ENCODE measurements at regions not wholly inside any gene's neighbourhood (a gene's known extent, or its start where the extent isn't known, plus 50 kb on each side); places are given as distances from the start of the nearest gene placed in this dataset.
"Not testable (repeated sequence)": the region's sequence is repeated elsewhere in the genome, so short reads cannot be mapped to it uniquely, and the experiment has no call there.

DNA sequence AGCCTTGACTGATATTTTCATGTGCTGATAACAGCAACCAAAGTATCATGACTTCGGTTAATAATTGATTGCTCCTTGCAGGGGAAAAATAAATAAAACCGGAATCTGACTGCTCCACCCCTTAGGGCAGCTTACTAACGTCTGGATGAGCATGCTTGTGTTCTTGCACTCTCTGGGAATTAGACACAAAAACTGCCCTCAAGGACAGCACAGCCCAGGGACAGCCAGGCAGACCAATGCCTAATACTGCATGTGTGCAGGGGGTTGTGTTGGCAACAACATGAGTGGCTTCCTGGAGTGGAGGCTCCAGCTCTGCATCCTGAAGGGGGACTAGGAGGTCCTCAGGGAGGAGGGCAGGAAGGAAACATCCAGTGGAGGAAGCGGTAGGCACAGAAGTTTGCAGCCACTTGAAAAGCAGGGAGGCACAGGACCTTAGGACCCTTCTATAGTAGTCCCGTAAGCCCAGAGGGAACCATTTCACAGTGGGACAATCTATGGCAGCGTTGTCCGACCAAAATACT is 205.4 kb upstream of the IRF2BP2 start:
- not testable (repeated sequence) for H3K9ac ChIP-seq (ENCODE audit: low read length)

GRCh38 chr1:234814235-234814634 is 204.3 kb upstream of the IRF2BP2 start:
- H3K79me2 ChIP-seq (ENCODE audit: low read length); H3K9me3 ChIP-seq (ENCODE audit: low read length); H3K9ac ChIP-seq (ENCODE audit: low read length); H3K4me3 ChIP-seq (ENCODE audit: low read length); H3K4me1 ChIP-seq (ENCODE audit: low read length); H3K4me2 ChIP-seq (ENCODE audit: low read depth, low read length, poor library complexity, severe bottlenecking); H3K27me3 ChIP-seq (ENCODE audit: low read length); H3K9me2 ChIP-seq (replicated peaks; ENCODE audit: insufficient read depth, low read length); H3K27ac ChIP-seq (ENCODE audit: low read length); H4K20me1 ChIP-seq (ENCODE audit: insufficient read depth, low read depth, low read length); H2AFZ ChIP-seq (ENCODE audit: low read length); DNase-seq; H3K36me3 ChIP-seq (ENCODE audit: insufficient read depth, low read length): not testable (repeated sequence)

More for the DNA sequence above, 205.4 kb upstream of the IRF2BP2 start:
- not testable (repeated sequence) for H3K9me2 ChIP-seq (replicated peaks; ENCODE audit: insufficient read depth, low read length); H2AFZ ChIP-seq (ENCODE audit: low read length); H3K27ac ChIP-seq (ENCODE audit: low read length); H3K9me3 ChIP-seq (ENCODE audit: low read length); H3K4me1 ChIP-seq (ENCODE audit: low read length); H3K79me2 ChIP-seq (ENCODE audit: low read length); H3K27me3 ChIP-seq (ENCODE audit: low read length); H4K20me1 ChIP-seq (ENCODE audit: insufficient read depth, low read depth, low read length); H3K4me2 ChIP-seq (ENCODE audit: low read depth, low read length, poor library complexity, severe bottlenecking); H3K36me3 ChIP-seq (ENCODE audit: insufficient read depth, low read length); H3K4me3 ChIP-seq (ENCODE audit: low read length)
- DNase-seq: peak; percentile 32

DNA sequence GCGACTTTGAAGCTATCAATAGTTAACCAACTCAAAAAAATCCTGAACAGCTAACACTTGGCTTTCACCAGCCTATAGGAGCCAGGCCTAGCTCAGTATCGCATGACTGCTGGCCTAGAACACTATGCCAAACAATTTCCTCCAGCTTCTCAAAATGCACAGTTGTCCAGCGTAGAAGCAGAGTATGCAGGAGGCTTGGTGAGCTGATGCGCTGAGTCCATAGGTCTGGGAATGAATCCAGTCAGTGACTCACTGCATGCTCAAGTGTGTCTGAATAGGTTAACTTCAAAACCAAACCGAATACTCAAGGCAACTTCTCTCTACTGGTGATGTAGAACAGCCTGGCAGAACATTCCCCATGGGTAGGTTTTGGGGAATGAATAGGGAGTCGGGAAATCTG is 201.8 kb upstream of the IRF2BP2 start:
- H4K20me1 ChIP-seq (ENCODE audit: insufficient read depth, low read depth, low read length); H3K27ac ChIP-seq (ENCODE audit: low read length); DNase-seq; H3K9ac ChIP-seq (ENCODE audit: low read length); H3K79me2 ChIP-seq (ENCODE audit: low read length); H3K4me2 ChIP-seq (ENCODE audit: low read depth, low read length, poor library complexity, severe bottlenecking); H3K9me3 ChIP-seq (ENCODE audit: low read length); H3K36me3 ChIP-seq (ENCODE audit: insufficient read depth, low read length); H3K27me3 ChIP-seq (ENCODE audit: low read length); H3K4me3 ChIP-seq (ENCODE audit: low read length); H3K4me1 ChIP-seq (ENCODE audit: low read length); H3K9me2 ChIP-seq (replicated peaks; ENCODE audit: insufficient read depth, low read length); H2AFZ ChIP-seq (ENCODE audit: low read length): not testable (repeated sequence)

- not testable (repeated sequence) for H3K36me3 ChIP-seq (ENCODE audit: insufficient read depth, low read length); H3K9me3 ChIP-seq (ENCODE audit: low read length); H3K4me3 ChIP-seq (ENCODE audit: low read length); H3K4me1 ChIP-seq (ENCODE audit: low read length); H3K27me3 ChIP-seq (ENCODE audit: low read length); H4K20me1 ChIP-seq (ENCODE audit: insufficient read depth, low read depth, low read length); H3K27ac ChIP-seq (ENCODE audit: low read length); H3K79me2 ChIP-seq (ENCODE audit: low read length); H3K9me2 ChIP-seq (replicated peaks; ENCODE audit: insufficient read depth, low read length); H2AFZ ChIP-seq (ENCODE audit: low read length); H3K4me2 ChIP-seq (ENCODE audit: low read depth, low read length, poor library complexity, severe bottlenecking); H3K9ac ChIP-seq (ENCODE audit: low read length); DNase-seq
These were observed 200.7 kb upstream of the IRF2BP2 start for GRCh38 chr1:234810726-234811125.

DNA sequence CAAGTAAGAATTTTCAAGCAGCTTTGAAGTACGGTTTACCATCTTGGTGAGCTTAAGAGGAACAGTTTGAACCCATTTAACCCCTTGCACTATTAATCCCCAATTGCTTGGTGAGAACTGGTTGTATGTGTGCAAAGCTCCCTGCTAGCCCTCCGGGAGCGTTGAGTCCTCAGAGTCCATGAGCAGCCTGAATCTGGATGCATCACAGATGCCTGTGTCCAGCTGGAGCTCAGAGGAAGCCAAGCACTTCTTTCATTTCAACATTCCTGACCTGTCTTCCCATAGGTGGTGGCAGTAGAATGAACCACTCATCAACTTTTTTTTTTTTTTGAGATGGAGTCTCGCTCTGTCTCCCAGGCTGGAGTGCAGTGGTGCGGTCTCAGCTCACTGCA is 199.9 kb upstream of the IRF2BP2 start:
- H4K20me1 ChIP-seq (ENCODE audit: insufficient read depth, low read depth, low read length); H3K27me3 ChIP-seq (ENCODE audit: low read length); DNase-seq: not testable (repeated sequence)

DNA sequence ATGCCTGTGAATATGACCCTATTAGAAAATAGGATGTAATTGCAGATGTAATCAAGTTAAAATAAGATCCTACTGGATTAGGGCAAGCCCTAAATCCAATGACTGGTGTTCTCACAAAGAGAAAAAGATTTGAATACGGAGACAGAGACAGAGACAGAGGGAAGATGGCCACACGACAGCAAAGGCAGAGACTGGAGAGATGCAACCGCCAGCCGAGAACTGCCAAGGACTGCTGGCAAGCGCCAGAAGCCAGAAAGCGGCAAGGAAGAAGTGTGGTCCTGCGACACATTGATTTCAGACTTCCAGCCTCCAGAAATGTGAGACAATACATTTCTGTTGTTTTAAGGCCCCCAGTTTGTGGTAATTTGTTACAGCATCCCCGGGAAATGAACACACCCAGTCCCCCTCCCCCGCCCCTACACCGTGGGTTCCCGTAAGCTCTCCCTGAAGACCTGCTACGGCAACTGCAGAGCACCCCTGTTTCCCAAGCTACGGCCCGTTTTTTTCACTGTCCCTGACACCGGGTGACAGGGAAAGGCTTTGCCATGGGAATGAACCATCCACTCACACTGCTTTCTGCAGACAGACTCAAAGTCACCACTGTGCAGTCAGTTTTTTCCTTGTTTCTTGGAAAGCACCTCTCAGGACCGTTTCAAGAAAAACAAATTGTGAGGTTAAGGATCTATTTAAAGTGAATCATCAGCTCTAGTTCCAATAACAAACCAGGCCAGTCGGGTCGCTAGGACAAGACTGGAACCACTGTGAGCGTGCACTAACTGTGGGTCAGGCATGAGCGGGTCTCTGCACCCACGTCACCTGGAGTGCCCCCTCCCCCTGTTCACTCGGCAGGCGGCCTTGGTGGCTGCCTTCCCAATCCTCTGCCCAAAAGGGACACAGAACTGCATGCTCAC is 199.2 kb upstream of the IRF2BP2 start:
- not testable (repeated sequence) for H3K36me3 ChIP-seq (ENCODE audit: insufficient read depth, low read length); H3K27ac ChIP-seq (ENCODE audit: low read length); H3K9me2 ChIP-seq (replicated peaks; ENCODE audit: insufficient read depth, low read length); H4K20me1 ChIP-seq (ENCODE audit: insufficient read depth, low read depth, low read length); H3K9me3 ChIP-seq (ENCODE audit: low read length); H2AFZ ChIP-seq (ENCODE audit: low read length); H3K4me2 ChIP-seq (ENCODE audit: low read depth, low read length, poor library complexity, severe bottlenecking); H3K4me3 ChIP-seq (ENCODE audit: low read length); H3K27me3 ChIP-seq (ENCODE audit: low read length); H3K4me1 ChIP-seq (ENCODE audit: low read length); H3K9ac ChIP-seq (ENCODE audit: low read length); H3K79me2 ChIP-seq (ENCODE audit: low read length)
- peak; percentile 36 for DNase-seq

More for the DNA sequence above, 199.9 kb upstream of the IRF2BP2 start:
- H3K4me1 ChIP-seq (ENCODE audit: low read length); H3K27ac ChIP-seq (ENCODE audit: low read length); H2AFZ ChIP-seq (ENCODE audit: low read length); H3K4me2 ChIP-seq (ENCODE audit: low read depth, low read length, poor library complexity, severe bottlenecking); H3K36me3 ChIP-seq (ENCODE audit: insufficient read depth, low read length); H3K79me2 ChIP-seq (ENCODE audit: low read length); H3K9me2 ChIP-seq (replicated peaks; ENCODE audit: insufficient read depth, low read length); H3K9ac ChIP-seq (ENCODE audit: low read length); H3K9me3 ChIP-seq (ENCODE audit: low read length); H3K4me3 ChIP-seq (ENCODE audit: low read length): not testable (repeated sequence)

DNA sequence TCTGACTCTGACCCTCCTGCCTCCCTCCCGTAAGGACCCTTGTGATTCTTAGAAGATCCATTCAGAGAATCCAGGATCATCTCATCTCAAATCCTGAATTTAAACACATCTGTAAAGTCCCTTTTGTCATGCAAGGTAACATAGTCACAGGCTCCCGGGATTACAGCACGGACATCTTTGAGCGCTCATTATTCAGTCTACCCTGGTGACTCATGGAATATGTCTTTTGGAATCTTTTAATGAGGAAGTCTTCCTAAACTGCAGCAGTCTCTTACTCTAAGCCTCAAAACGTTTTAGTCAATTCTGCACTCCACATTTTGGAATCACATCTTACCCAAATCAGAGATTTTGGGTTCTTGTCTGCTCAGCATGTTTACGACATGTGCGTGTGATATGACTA is 198.5 kb upstream of the IRF2BP2 start:
- H3K9me2 ChIP-seq (replicated peaks; ENCODE audit: insufficient read depth, low read length); H3K4me1 ChIP-seq (ENCODE audit: low read length); H4K20me1 ChIP-seq (ENCODE audit: insufficient read depth, low read depth, low read length); H3K4me2 ChIP-seq (ENCODE audit: low read depth, low read length, poor library complexity, severe bottlenecking); H3K79me2 ChIP-seq (ENCODE audit: low read length); H3K27me3 ChIP-seq (ENCODE audit: low read length); H2AFZ ChIP-seq (ENCODE audit: low read length); H3K27ac ChIP-seq (ENCODE audit: low read length); H3K4me3 ChIP-seq (ENCODE audit: low read length); H3K9me3 ChIP-seq (ENCODE audit: low read length); H3K36me3 ChIP-seq (ENCODE audit: insufficient read depth, low read length); H3K9ac ChIP-seq (ENCODE audit: low read length): not testable (repeated sequence)
- DNase-seq: peak; percentile 28

GRCh38 chr1:234807705-234808104 is 197.7 kb upstream of the IRF2BP2 start:
- not testable (repeated sequence) for H3K4me1 ChIP-seq (ENCODE audit: low read length); H4K20me1 ChIP-seq (ENCODE audit: insufficient read depth, low read depth, low read length); DNase-seq; H3K79me2 ChIP-seq (ENCODE audit: low read length); H3K4me2 ChIP-seq (ENCODE audit: low read depth, low read length, poor library complexity, severe bottlenecking); H3K36me3 ChIP-seq (ENCODE audit: insufficient read depth, low read length); H3K27ac ChIP-seq (ENCODE audit: low read length); H3K27me3 ChIP-seq (ENCODE audit: low read length); H3K4me3 ChIP-seq (ENCODE audit: low read length); H3K9me2 ChIP-seq (replicated peaks; ENCODE audit: insufficient read depth, low read length); H3K9me3 ChIP-seq (ENCODE audit: low read length); H2AFZ ChIP-seq (ENCODE audit: low read length); H3K9ac ChIP-seq (ENCODE audit: low read length)

Data from Karpas-422 (cell line).